Endothelial cell of umbilical vein (primary cell): ENCODE measurements at regions not wholly inside any gene's neighbourhood (a gene's known extent, or its start where the extent isn't known, plus 50 kb on each side); places are given as distances from the start of the nearest gene placed in this dataset.

Source experiments
- BruUV-seq: library from RNA; stranded (reverse); fragments of 400-500 nt; replicated peaks from 2 replicates; lab custom pipeline; 2021; lab: Mats Ljungman, UMichigan
- CTCF ChIA-PET: fragments of 300-600, 350-600 bp; sonication (Branson Sonifier 250); formaldehyde crosslinking; loops from one replicate; lab custom pipeline; 2021; ENCODE audit warnings: antibody characterized with exemption, inconsistent platforms; lab: Charles Lee
- POLR2A ChIA-PET: fragments of 300-600, 350-600 bp; sonication (Branson Sonifier 250); formaldehyde crosslinking; loops from one replicate; lab custom pipeline; 2021; ENCODE audit warnings: antibody characterized with exemption, inconsistent platforms; lab: Charles Lee
- DNase-seq: peaks from one replicate; pipeline ENCODE4 v3.0.0-alpha.2; 2011; ENCODE audit warnings: low read depth, low spot score
- FAIRE-seq: peaks from 2 replicates; lab custom pipeline; 2011; peaks lifted over from hg19 to GRCh38; lab: Jason Lieb, UNC
- H2AFZ ChIP-seq: 2 replicates; pipeline ENCODE4 v1.6.0; 2012; ENCODE audit warnings: low read depth, low read length, control low read depth, inconsistent platforms
- H3K27ac ChIP-seq: 2 replicates; pipeline ENCODE4 v1.5.1; 2011; ENCODE audit warnings: low read depth, mild to moderate bottlenecking, control low read depth, low read length, moderate library complexity; ENCODE audit not compliant: insufficient read depth
- H3K27me3 ChIP-seq, 2 experiments: 2 replicates each; pipeline versions ENCODE4 v1.6.0 to v1.6.1; 2011; ENCODE audit warnings: low read length in 2 of 2, mixed read lengths in 1 of 2; ENCODE audit not compliant: control insufficient read depth in 2 of 2, insufficient read depth in 2 of 2
- H3K36me3 ChIP-seq, 2 experiments: 2 replicates in 1 of 2; 3 replicates in 1 of 2; pipeline ENCODE4 v1.5.1; 2011; ENCODE audit warnings: low read length in 2 of 2, mild to moderate bottlenecking in 1 of 2, moderate library complexity in 1 of 2; ENCODE audit not compliant: control insufficient read depth in 2 of 2, insufficient read depth in 2 of 2; ENCODE audit errors: extremely low read depth in 1 of 2
- H3K4me1 ChIP-seq: 3 replicates; pipeline ENCODE4 v1.5.1; 2011; ENCODE audit warnings: mild to moderate bottlenecking, low read length; ENCODE audit not compliant: control insufficient read depth, insufficient read depth; ENCODE audit errors: extremely low read depth
- H3K4me2 ChIP-seq: 2 replicates; pipeline ENCODE4 v1.6.1; 2011; ENCODE audit warnings: low read length, control low read depth, mixed read lengths; ENCODE audit not compliant: insufficient read depth
- H3K4me3 ChIP-seq, 3 experiments: fragments of 200-600 bp in 1 of 3; sonication (generic), shearing (Covaris generic) in 1 of 3; replicated peaks in 1 of 3; 2 replicates each; pipeline ENCODE4 v1.5.1; 2011 to 2016; ENCODE audit warnings: control low read depth in 3 of 3, low read length in 3 of 3, mild to moderate bottlenecking in 2 of 3, inconsistent platforms in 1 of 3, low read depth in 1 of 3, moderate library complexity in 1 of 3; ENCODE audit not compliant: insufficient read depth in 1 of 3
- H3K79me2 ChIP-seq: 2 replicates; pipeline ENCODE4 v1.6.0; 2012; ENCODE audit warnings: low read length, inconsistent platforms; ENCODE audit not compliant: control insufficient read depth, insufficient read depth
- H3K9ac ChIP-seq: replicated peaks from 2 replicates; pipeline ENCODE3; 2011; ENCODE audit warnings: low read length, control low read depth; ENCODE audit not compliant: insufficient read depth; ENCODE audit errors: extremely low read depth
- H3K9me1 ChIP-seq: replicated peaks from 3 replicates; pipeline ENCODE4 v1.6.0; 2011; ENCODE audit warnings: mild to moderate bottlenecking, low read length; ENCODE audit not compliant: control insufficient read depth, insufficient read depth; ENCODE audit errors: extremely low read depth
- H3K9me3 ChIP-seq: replicated peaks from 2 replicates; pipeline ENCODE4 v1.5.1; 2012; ENCODE audit warnings: low read length, inconsistent platforms; ENCODE audit not compliant: control insufficient read depth, insufficient read depth
- H4K20me1 ChIP-seq: replicated peaks from 2 replicates; pipeline ENCODE3; 2011; ENCODE audit warnings: mild to moderate bottlenecking, low read length; ENCODE audit not compliant: control insufficient read depth, insufficient read depth; ENCODE audit errors: extremely low read depth
- EZH2 ChIP-seq: IDR thresholded peaks from 2 replicates; pipeline ENCODE4 v1.6.1; 2012; ENCODE audit warnings: borderline replicate concordance, low read depth, mild to moderate bottlenecking, moderate library complexity, low read length, inconsistent platforms; ENCODE audit not compliant: severe bottlenecking
- FOS ChIP-seq: IDR thresholded peaks from 2 replicates; pipeline ENCODE4 v1.6.1; 2011; ENCODE audit warnings: mild to moderate bottlenecking, low read length, moderate library complexity, borderline replicate concordance; ENCODE audit not compliant: insufficient read depth
- GATA2 ChIP-seq: IDR thresholded peaks from 2 replicates; pipeline ENCODE4 v1.7.0; 2011; ENCODE audit warnings: low read depth, mild to moderate bottlenecking, moderate library complexity, mixed read lengths, low read length; ENCODE audit not compliant: insufficient read length, insufficient read depth
- JUN ChIP-seq: IDR thresholded peaks from 2 replicates; pipeline ENCODE4 v1.6.1; 2011; ENCODE audit warnings: borderline replicate concordance, low read depth; ENCODE audit not compliant: insufficient read length, insufficient read depth
- MYC ChIP-seq: IDR thresholded peaks from one replicate; pipeline ENCODE4 v1.6.1; 2011; ENCODE audit warnings: mild to moderate bottlenecking, low read depth, low read length
- POLR2A ChIP-seq: IDR thresholded peaks from 2 replicates; pipeline ENCODE4 v1.6.1; 2012; ENCODE audit warnings: low read depth, mild to moderate bottlenecking, control low read depth, low read length
- POLR2AphosphoS5 ChIP-seq: IDR thresholded peaks from 2 replicates; pipeline ENCODE4 v1.6.1; 2012; ENCODE audit warnings: low read depth, mild to moderate bottlenecking, control low read depth, low read length, moderate library complexity; ENCODE audit not compliant: insufficient read depth
- dilution Hi-C: fragments of 300-500 bp; cut with MboI; formaldehyde crosslinking; loops from one replicate; pipeline ENCODE4 v1.15.0; 2019; ENCODE audit warnings: low sequenced_read_pairs; ENCODE audit not compliant: extremely low pct_ligation_motif_present
- intact Hi-C: fragments of 100-400 bp; cut with micrococcal nuclease; formaldehyde crosslinking; loops from one replicate; pipeline ENCODE4 v1.10.0; 2022
- TF ChIP-seq, protein P1 (sequence below), 2 donors: IDR thresholded peaks; 1 replicate in 1 of 2; 2 replicates in 1 of 2; pipeline ENCODE4 v1.5.1; 2011; ENCODE audit warnings: low read length in 2 of 2, mild to moderate bottlenecking in 2 of 2, moderate library complexity in 2 of 2, control low read depth in 1 of 2, inconsistent platforms in 1 of 2, low read depth in 1 of 2; ENCODE audit not compliant: insufficient read depth in 1 of 2; ENCODE audit errors: extremely low read depth in 1 of 2
- TF ChIP-seq, protein P2 (sequence below): IDR thresholded peaks from 2 replicates; pipeline ENCODE4 v1.6.1; 2011; ENCODE audit not compliant: insufficient read depth, insufficient read length

DNA sequence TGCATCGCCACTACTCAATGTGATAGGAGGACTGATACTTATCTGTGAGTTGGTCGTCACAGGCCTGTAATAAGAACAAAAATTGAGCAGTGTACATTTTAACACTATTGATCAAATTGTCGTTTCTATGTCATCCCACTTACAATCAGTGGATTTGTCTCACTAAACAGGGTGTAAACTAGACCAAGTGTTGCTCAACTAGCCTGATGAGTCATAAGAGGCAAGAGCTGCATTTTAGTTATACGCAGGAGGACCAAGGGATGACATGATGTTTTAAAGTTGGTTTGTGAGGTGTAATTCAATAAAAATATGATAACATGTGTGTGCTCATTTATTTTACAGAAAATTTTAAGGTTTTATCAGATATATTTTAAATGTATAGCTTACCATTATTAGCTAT lies 1239.2 kb downstream of the REEP3 start:
- H4K20me1 ChIP-seq = no peaks in the 10 kb centered on the region
- H3K4me3 ChIP-seq = no peak overlapping the region
- H3K9me3 ChIP-seq = no peaks in the 10 kb centered on the region
- H2AFZ ChIP-seq = no peak overlapping the region
- BruUV-seq = no TSS peak
- no peak for TF ChIP-seq POLR2AphosphoS5
- TF ChIP-seq, protein P1, sequence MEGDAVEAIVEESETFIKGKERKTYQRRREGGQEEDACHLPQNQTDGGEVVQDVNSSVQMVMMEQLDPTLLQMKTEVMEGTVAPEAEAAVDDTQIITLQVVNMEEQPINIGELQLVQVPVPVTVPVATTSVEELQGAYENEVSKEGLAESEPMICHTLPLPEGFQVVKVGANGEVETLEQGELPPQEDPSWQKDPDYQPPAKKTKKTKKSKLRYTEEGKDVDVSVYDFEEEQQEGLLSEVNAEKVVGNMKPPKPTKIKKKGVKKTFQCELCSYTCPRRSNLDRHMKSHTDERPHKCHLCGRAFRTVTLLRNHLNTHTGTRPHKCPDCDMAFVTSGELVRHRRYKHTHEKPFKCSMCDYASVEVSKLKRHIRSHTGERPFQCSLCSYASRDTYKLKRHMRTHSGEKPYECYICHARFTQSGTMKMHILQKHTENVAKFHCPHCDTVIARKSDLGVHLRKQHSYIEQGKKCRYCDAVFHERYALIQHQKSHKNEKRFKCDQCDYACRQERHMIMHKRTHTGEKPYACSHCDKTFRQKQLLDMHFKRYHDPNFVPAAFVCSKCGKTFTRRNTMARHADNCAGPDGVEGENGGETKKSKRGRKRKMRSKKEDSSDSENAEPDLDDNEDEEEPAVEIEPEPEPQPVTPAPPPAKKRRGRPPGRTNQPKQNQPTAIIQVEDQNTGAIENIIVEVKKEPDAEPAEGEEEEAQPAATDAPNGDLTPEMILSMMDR (IDR thresholded peaks at IDR 0.05; ENCODE audit: extremely low read depth in 1 of 2, insufficient read depth in 1 of 2, low read depth in 1 of 2, low read length in 2 of 2) = no peak
- no peak for TF ChIP-seq GATA2
- no peak for DNase-seq
- dilution Hi-C loops (no loop called here), intact Hi-C loops (no loop called here)
- ChIA-PET CTCF (interaction anchor here (1.1 kb wide), 1 partner anchor 1420 kb away, joined by 4 read pairs; no protein-coding TSS in a partner anchor), POLR2A (no interaction called here)
- no peak for FAIRE-seq
- peaks cover 2% of the 10 kb centered on the region for H3K4me1 ChIP-seq
- no peaks in the 10 kb centered on the region for H3K79me2 ChIP-seq
- H3K27ac ChIP-seq = no peak overlapping the region
- H3K9ac ChIP-seq = no peak overlapping the region
- no peak overlapping the region for H3K4me2 ChIP-seq
- H3K9me1 ChIP-seq = no peaks in the 10 kb centered on the region
- H3K27me3 ChIP-seq = no peaks in the 10 kb centered on the region
- H3K36me3 ChIP-seq = no peaks in the 10 kb centered on the region

DNA sequence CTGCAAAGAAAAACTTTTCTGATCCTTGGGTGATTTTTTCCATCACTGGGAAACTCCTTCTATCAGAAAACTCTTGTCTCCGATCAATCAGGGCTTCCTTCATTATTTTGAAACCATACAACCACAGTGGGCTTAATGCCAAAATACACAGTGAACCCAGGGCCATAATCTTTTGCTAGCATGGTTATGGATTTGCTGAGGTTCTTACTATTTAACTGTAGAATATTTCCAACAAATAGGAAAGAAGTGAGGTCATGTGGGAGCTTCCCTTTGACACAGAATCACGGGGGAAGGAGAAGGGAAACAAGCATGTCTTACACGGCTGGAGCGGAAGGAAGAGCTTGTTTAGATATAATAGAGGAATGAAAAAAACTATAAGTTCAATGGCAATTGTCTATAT lies 1241.7 kb downstream of the REEP3 start:
- ChIA-PET CTCF (no interaction called here), POLR2A (no interaction called here)
- no peaks in the 10 kb centered on the region for H3K36me3 ChIP-seq
- FAIRE-seq (peak; percentile 21), DNase-seq (peak; percentile 70)
- no peaks in the 10 kb centered on the region for H4K20me1 ChIP-seq
- no peaks in the 10 kb centered on the region for H3K79me2 ChIP-seq
- intact Hi-C loops = no loop called here
- dilution Hi-C loops = no loop called here
- no peaks in the 10 kb centered on the region for H3K9me1 ChIP-seq
- TF ChIP-seq, protein P2, sequence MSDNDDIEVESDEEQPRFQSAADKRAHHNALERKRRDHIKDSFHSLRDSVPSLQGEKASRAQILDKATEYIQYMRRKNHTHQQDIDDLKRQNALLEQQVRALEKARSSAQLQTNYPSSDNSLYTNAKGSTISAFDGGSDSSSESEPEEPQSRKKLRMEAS = no peak
- TF ChIP-seq, protein P1 (IDR thresholded peaks at IDR 0.05; ENCODE audit: extremely low read depth in 1 of 2, insufficient read depth in 1 of 2, low read depth in 1 of 2, low read length in 2 of 2) = no peak
- TF ChIP-seq EZH2 = no peak
- TF ChIP-seq GATA2 = no peak
- TF ChIP-seq POLR2AphosphoS5 = no peak
- no peak for TF ChIP-seq POLR2A
- no peak for TF ChIP-seq JUN
- TF ChIP-seq MYC = no peak
- TF ChIP-seq FOS = no peak
- BruUV-seq = no TSS peak
- no peaks in the 10 kb centered on the region for H3K27me3 ChIP-seq
- no peak overlapping the region for H3K4me3 ChIP-seq
- peaks cover 2% of the 10 kb centered on the region for H3K4me1 ChIP-seq
- no peak overlapping the region for H3K4me2 ChIP-seq
- no peak overlapping the region for H3K9ac ChIP-seq
- H2AFZ ChIP-seq = peak overlapping the region; percentile 33
- no peak overlapping the region for H3K27ac ChIP-seq
- H3K9me3 ChIP-seq = no peaks in the 10 kb centered on the region
